A549 (cell line): ENCODE measurements at regions not wholly inside any gene's neighbourhood (a gene's known extent, or its start where the extent isn't known, plus 50 kb on each side); places are given as distances from the start of the nearest gene placed in this dataset.

Experiments
- CEBPB ChIP-seq, 2 experiments: fragments of >200 bp in 1 of 2; sonication (Bioruptor Twin) in 1 of 2; formaldehyde crosslinking in 1 of 2; IDR thresholded peaks; 2 replicates each; pipeline ENCODE4 v1.6.1; 2012 to 2016
- CHD2 ChIP-seq: fragments of 150-350 bp; IDR thresholded peaks from 2 replicates; pipeline ENCODE4 v1.6.1; 2014; ENCODE audit warnings: low read length; ENCODE audit not compliant: partially characterized antibody
- CHD4 ChIP-seq: fragments of 200-600 bp; sonication (generic); IDR thresholded peaks from 2 replicates; pipeline ENCODE4 v1.6.1; 2016; ENCODE audit warnings: antibody characterized with exemption, mild to moderate bottlenecking, borderline replicate concordance
- EHMT2 ChIP-seq: fragments of 200-600 bp; sonication (generic); IDR thresholded peaks from 2 replicates; pipeline ENCODE4 v1.6.1; 2016; ENCODE audit warnings: antibody characterized with exemption, low read depth, mild to moderate bottlenecking, moderate library complexity
- EP300 ChIP-seq, 2 experiments: fragments of >200 bp; sonication (Bioruptor Twin); formaldehyde crosslinking; IDR thresholded peaks; 2 replicates in 1 of 2; 3 replicates in 1 of 2; pipeline ENCODE4 v1.6.1; 2016 to 2017
- ESRRA ChIP-seq: fragments of 150-350 bp; IDR thresholded peaks from 2 replicates; pipeline ENCODE4 v1.6.1; 2014; ENCODE audit warnings: mild to moderate bottlenecking, low read length, borderline replicate concordance
- NFE2L2 ChIP-seq: fragments of 150-350 bp; conservative IDR thresholded peaks from 2 replicates; pipeline ENCODE4 v1.6.1; 2014; ENCODE audit warnings: low read length
- POLR2A ChIP-seq: IDR thresholded peaks from 2 replicates; pipeline ENCODE4 v1.6.1; 2012; ENCODE audit warnings: mild to moderate bottlenecking, low read length
- RAD21 ChIP-seq, 2 experiments: fragments of >200 bp in 1 of 2; sonication (Bioruptor Twin) in 1 of 2; formaldehyde crosslinking in 1 of 2; IDR thresholded peaks in 1 of 2; conservative IDR thresholded peaks in 1 of 2; 2 replicates in 1 of 2; 3 replicates in 1 of 2; pipeline ENCODE4 v1.6.1; 2012 to 2018; ENCODE audit warnings: inconsistent platforms in 1 of 2
- RFX5 ChIP-seq: fragments of 450-650 bp; IDR thresholded peaks from 2 replicates; pipeline ENCODE4 v1.7.1; 2014; ENCODE audit warnings: antibody characterized with exemption, mild to moderate bottlenecking, moderate library complexity
- SREBF2 ChIP-seq: fragments of 450-650 bp; IDR thresholded peaks from 2 replicates; pipeline ENCODE4 v1.6.1; 2014; ENCODE audit warnings: mild to moderate bottlenecking, moderate library complexity
- TFCP2L1 ChIP-seq: fragments of 250-450 bp; sonication (Bioruptor Pico); IDR thresholded peaks from 2 replicates; pipeline ENCODE4 v1.5.0; 2021; ENCODE audit warnings: mild to moderate bottlenecking
- TF ChIP-seq, protein P1 (sequence below): fragments of >200 bp; sonication (Bioruptor Twin); formaldehyde crosslinking; IDR thresholded peaks from 3 replicates; pipeline ENCODE4 v1.5.1; 2016
- TF ChIP-seq, protein P2 (sequence below): IDR thresholded peaks from 2 replicates; pipeline ENCODE4 v1.6.1; 2012

DNA sequence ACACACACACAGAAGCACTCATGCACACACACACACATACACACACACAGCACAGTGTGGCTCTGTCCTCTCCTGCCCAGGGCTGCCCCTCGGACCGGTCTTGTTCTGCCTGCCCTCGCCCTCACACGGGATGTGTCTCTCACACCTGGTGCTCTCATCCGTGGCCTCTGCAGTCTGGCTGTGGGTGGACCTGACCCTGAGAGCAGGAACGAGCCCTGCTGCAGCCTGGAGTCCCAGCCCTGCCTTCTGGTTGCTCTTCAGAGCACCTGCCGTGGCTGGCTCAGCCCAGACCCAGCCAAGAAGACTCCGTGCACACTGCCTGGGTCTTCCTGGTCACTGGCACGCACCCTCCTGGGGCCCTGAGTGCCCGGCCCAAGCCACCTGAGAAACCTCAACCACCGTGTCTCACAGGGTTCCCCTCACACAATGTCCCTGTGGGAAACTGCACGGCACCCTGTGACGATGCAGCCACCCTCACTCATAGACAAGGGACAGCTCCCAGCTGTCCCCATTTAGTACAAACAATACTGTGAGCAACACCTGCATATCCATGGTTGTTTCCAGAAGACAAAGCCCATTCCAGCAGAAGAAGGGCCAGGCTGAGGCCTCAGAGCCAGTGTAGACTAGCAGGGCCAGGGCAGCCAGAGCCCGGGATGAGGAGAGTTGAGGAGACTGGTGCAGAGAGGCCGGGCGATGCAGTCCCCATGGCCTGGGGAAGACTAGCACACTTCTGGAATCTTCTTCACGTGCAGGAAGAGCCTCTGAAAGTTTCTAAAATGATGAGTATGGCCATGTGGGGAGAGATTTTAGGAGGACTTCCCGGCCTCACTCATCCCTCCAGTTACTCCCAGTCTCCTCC, 234.0 kb downstream of the NPHP4 start:
- TF ChIP-seq, protein P1, sequence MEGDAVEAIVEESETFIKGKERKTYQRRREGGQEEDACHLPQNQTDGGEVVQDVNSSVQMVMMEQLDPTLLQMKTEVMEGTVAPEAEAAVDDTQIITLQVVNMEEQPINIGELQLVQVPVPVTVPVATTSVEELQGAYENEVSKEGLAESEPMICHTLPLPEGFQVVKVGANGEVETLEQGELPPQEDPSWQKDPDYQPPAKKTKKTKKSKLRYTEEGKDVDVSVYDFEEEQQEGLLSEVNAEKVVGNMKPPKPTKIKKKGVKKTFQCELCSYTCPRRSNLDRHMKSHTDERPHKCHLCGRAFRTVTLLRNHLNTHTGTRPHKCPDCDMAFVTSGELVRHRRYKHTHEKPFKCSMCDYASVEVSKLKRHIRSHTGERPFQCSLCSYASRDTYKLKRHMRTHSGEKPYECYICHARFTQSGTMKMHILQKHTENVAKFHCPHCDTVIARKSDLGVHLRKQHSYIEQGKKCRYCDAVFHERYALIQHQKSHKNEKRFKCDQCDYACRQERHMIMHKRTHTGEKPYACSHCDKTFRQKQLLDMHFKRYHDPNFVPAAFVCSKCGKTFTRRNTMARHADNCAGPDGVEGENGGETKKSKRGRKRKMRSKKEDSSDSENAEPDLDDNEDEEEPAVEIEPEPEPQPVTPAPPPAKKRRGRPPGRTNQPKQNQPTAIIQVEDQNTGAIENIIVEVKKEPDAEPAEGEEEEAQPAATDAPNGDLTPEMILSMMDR: no peak
- TF ChIP-seq SREBF2: no peak
- no peak for TF ChIP-seq POLR2A
- no peak for TF ChIP-seq NFE2L2
- no peak for TF ChIP-seq EP300 (IDR thresholded peaks at IDR 0.05)
- no peak for TF ChIP-seq CHD2
- TF ChIP-seq ESRRA: no peak
- no peak for TF ChIP-seq CHD4
- TF ChIP-seq RAD21 (conservative IDR thresholded peaks at IDR 0.05 in 1 of 2, IDR thresholded peaks at IDR 0.05 in 1 of 2): no peak
- TF ChIP-seq, protein P2, sequence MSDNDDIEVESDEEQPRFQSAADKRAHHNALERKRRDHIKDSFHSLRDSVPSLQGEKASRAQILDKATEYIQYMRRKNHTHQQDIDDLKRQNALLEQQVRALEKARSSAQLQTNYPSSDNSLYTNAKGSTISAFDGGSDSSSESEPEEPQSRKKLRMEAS: no peak
- TF ChIP-seq TFCP2L1 (CRISPR knock-in tag): no peak
- no peak for TF ChIP-seq CEBPB (IDR thresholded peaks at IDR 0.05)
- TF ChIP-seq EHMT2: no peak
- no peak for TF ChIP-seq RFX5
